Vagina (tissue), 2 donors: ENCODE measurements at regions not wholly inside any gene's neighbourhood (a gene's known extent, or its start where the extent isn't known, plus 50 kb on each side); places are given as distances from the start of the nearest gene placed in this dataset.

Experiments used
- POLR2A ChIP-seq, 2 donors: fragments of 450-650 bp; IDR thresholded peaks; one replicate each; pipeline ENCODE4 v1.6.1; 2017; ENCODE audit warnings: antibody characterized with exemption in 2 of 2, mild to moderate bottlenecking in 2 of 2, moderate library complexity in 2 of 2
- TF ChIP-seq, protein P1 (sequence below), 3 experiments: fragments of 450-650 bp in 2 of 3; fragments of 200-600 bp in 1 of 3; sonication (generic) in 1 of 3; IDR thresholded peaks; one replicate each; pipeline ENCODE4 v1.5.1; 2017 to 2019; ENCODE audit warnings: antibody characterized with exemption in 3 of 3, mild to moderate bottlenecking in 2 of 3, moderate library complexity in 2 of 3

DNA sequence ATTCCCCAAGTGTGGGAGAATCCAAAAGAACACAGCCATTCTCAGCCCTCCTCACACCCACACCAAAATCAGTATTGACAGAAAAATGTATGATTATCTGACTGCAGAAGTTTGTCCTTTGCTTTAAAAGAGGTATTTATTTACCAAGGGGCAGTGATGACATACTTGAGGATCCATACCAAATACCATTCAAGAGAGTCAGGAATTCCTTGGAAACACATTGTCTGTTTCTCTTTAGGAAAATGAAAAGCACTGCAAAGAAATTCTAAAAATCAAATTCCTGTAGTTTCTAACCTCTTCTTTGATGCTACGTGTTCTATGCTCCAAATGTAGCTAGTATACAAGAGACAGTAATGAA is 509.6 kb upstream of the CXADR start:
- TF ChIP-seq, protein P1, sequence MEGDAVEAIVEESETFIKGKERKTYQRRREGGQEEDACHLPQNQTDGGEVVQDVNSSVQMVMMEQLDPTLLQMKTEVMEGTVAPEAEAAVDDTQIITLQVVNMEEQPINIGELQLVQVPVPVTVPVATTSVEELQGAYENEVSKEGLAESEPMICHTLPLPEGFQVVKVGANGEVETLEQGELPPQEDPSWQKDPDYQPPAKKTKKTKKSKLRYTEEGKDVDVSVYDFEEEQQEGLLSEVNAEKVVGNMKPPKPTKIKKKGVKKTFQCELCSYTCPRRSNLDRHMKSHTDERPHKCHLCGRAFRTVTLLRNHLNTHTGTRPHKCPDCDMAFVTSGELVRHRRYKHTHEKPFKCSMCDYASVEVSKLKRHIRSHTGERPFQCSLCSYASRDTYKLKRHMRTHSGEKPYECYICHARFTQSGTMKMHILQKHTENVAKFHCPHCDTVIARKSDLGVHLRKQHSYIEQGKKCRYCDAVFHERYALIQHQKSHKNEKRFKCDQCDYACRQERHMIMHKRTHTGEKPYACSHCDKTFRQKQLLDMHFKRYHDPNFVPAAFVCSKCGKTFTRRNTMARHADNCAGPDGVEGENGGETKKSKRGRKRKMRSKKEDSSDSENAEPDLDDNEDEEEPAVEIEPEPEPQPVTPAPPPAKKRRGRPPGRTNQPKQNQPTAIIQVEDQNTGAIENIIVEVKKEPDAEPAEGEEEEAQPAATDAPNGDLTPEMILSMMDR (IDR thresholded peaks at IDR 0.05), result no peak
- no peak for TF ChIP-seq POLR2A (IDR thresholded peaks at IDR 0.05)
